HS-27A (cell line): ENCODE measurements at regions not wholly inside any gene's neighbourhood (a gene's known extent, or its start where the extent isn't known, plus 50 kb on each side); places are given as distances from the start of the nearest gene placed in this dataset.

ENCODE experiments used
- DNase-seq: peaks from one replicate; pipeline ENCODE4 v3.0.0-alpha.2; 2012; ENCODE audit warnings: low read depth, missing footprints

GRCh38 chr2:120477198-120477597, 131.3 kb downstream of the INHBB start:
- no peak for DNase-seq

GRCh38 chr2:120477831-120478481, 132.0 kb downstream of the INHBB start:
- no peak for DNase-seq

- DNase-seq, result no peak
Observed at GRCh38 chr2:120480346-120480902, 134.5 kb downstream of the INHBB start.

GRCh38 chr2:120480903-120481445, 135.0 kb downstream of the INHBB start:
- no peak for DNase-seq

- no peak for DNase-seq
Observed at GRCh38 chr2:120481446-120482194, 135.7 kb downstream of the INHBB start.

GRCh38 chr2:120482334-120482733, 136.4 kb downstream of the INHBB start:
- DNase-seq, result no peak

GRCh38 chr2:120483355-120483754, 137.4 kb downstream of the INHBB start:
- no peak for DNase-seq

- DNase-seq, result no peak
Observed at GRCh38 chr2:120485096-120485495, 139.2 kb downstream of the INHBB start.

GRCh38 chr2:120486441-120486840, 140.5 kb downstream of the INHBB start:
- no peak for DNase-seq

- DNase-seq, result no peak
Observed at GRCh38 chr2:120486946-120487345, 141.0 kb downstream of the INHBB start.

GRCh38 chr2:120488531-120488930, 142.6 kb downstream of the INHBB start:
- DNase-seq, result no peak

GRCh38 chr2:120489023-120489422, 143.1 kb downstream of the INHBB start:
- no peak for DNase-seq

- DNase-seq, result no peak
Observed at GRCh38 chr2:120490091-120490798, 144.3 kb downstream of the INHBB start.

- DNase-seq, result no peak
Observed at GRCh38 chr2:120491111-120491625, 145.2 kb downstream of the INHBB start.

- DNase-seq, result no peak
Observed at GRCh38 chr2:120493231-120493630, 147.3 kb downstream of the INHBB start.

GRCh38 chr2:120494446-120494845, 148.5 kb downstream of the INHBB start:
- DNase-seq, result no peak

- DNase-seq, result no peak
Observed at GRCh38 chr2:120495586-120495985, 149.7 kb downstream of the INHBB start.

GRCh38 chr2:120496235-120496634, 150.3 kb downstream of the INHBB start:
- DNase-seq, result no peak

GRCh38 chr2:120496759-120497158, 150.8 kb downstream of the INHBB start:
- DNase-seq, result no peak

GRCh38 chr2:120497261-120497977, 151.5 kb downstream of the INHBB start:
- DNase-seq, result no peak

GRCh38 chr2:120498121-120498520, 152.2 kb downstream of the INHBB start:
- no peak for DNase-seq
